ENCODE measurements at regions not wholly inside any gene's neighbourhood (a gene's known extent, or its start where the extent isn't known, plus 50 kb on each side); places are given as distances from the start of the nearest gene placed in this dataset.

GRCh38 chr18:61216051-61216450, 117.2 kb upstream of the CDH20 start:
- POLR2A ChIA-PET (ENCODE audit: unreplicated experiment): no interaction called here
- H3K27me3 ChIP-seq (ENCODE audit: control insufficient read depth, insufficient read depth, low read length): no peaks in the 10 kb centered on the region
- no peak overlapping the region for H3K4me3 ChIP-seq (ENCODE audit: insufficient read depth, low read depth, low read length)
- H2BK5ac ChIP-seq (ENCODE audit: low read depth, low read length, poor library complexity, severe bottlenecking): no peak overlapping the region
- no peaks in the 10 kb centered on the region for H4K20me1 ChIP-seq (ENCODE audit: insufficient read depth, low read length)
- WGBS, 2 experiments (ENCODE audit: extremely low coverage in 2 of 2, insufficient read length in 1 of 2): no CpG with 5 or more reads among the region's 6 CpGs
- dilution Hi-C loops (cut with HindIII; ENCODE audit: low sequenced_read_pairs, unreplicated experiment) (no loop called here), intact Hi-C loops (cut with micrococcal nuclease) (no loop called here), in situ Hi-C loops (cut with MboI; ENCODE audit: low sequenced_read_pairs) (no loop called here)
- no peak overlapping the region for H3K18ac ChIP-seq (ENCODE audit: low read depth, low read length)
- no peak overlapping the region for H3K56ac ChIP-seq (ENCODE audit: extremely low read depth, insufficient read depth, low read length)
- no peak for TF ChIP-seq RAD21 (IDR thresholded peaks at IDR 0.05; ENCODE audit: low read length)
- no peak overlapping the region for H2AK9ac ChIP-seq (replicated peaks; ENCODE audit: low read depth, low read length, poor library complexity)
- H2AK5ac ChIP-seq (ENCODE audit: low read depth, low read length): no peak overlapping the region
- no peak overlapping the region for H2BK120ac ChIP-seq (ENCODE audit: low read depth, low read length)
- H3K9ac ChIP-seq (ENCODE audit: low read depth, low read length): no peak overlapping the region
- ATAC-seq (ENCODE audit: low read depth) (no peak), DNase-seq (no peak)
- no peaks in the 10 kb centered on the region for H3K4me1 ChIP-seq (ENCODE audit: control insufficient read depth, insufficient read depth, low read length)
- H4K5ac ChIP-seq (ENCODE audit: low read depth, low read length): no peak overlapping the region
- no peak overlapping the region for H3K23ac ChIP-seq (ENCODE audit: low read depth, low read length)
- no peaks in the 10 kb centered on the region for H3K79me1 ChIP-seq (ENCODE audit: low read depth in 1 of 2, low read length in 2 of 2)
- H3K4ac ChIP-seq (ENCODE audit: low read depth, low read length): no peak overlapping the region
- no peak overlapping the region for H4K8ac ChIP-seq (ENCODE audit: low read depth in 2 of 2, low read length in 2 of 2)
- no peak overlapping the region for H3K4me2 ChIP-seq (ENCODE audit: low read depth, low read length)
- H2BK20ac ChIP-seq (ENCODE audit: low read depth, low read length): no peak overlapping the region
- no peak overlapping the region for H2BK15ac ChIP-seq (ENCODE audit: low read depth, low read length)
- no peaks in the 10 kb centered on the region for H3K36me3 ChIP-seq (ENCODE audit: control insufficient read depth, insufficient read depth, low read length)
- peaks cover 4% of the 10 kb centered on the region; the same call in 1 of the 2 replicates for H3K9me3 ChIP-seq (ENCODE audit: control insufficient read depth, insufficient read depth, low read length)
- H3K14ac ChIP-seq (replicated peaks; ENCODE audit: low read depth, low read length): no peak overlapping the region
- no peaks in the 10 kb centered on the region for H3K9me1 ChIP-seq (ENCODE audit: insufficient read depth, low read length)
- no peak overlapping the region for H2AFZ ChIP-seq (replicated peaks; ENCODE audit: low read length, poor library complexity)
- H4K91ac ChIP-seq (ENCODE audit: insufficient read depth, low read depth, low read length): no peak overlapping the region
- CTCF ChIA-PET: no interaction called here
- BruUV-seq (replicated peaks): no TSS peak
- no peak overlapping the region for H3K27ac ChIP-seq (ENCODE audit: insufficient read depth, low read length)

Data from IMR-90 (cell line).